LHCN-M2 (cell line): ENCODE measurements at regions not wholly inside any gene's neighbourhood (a gene's known extent, or its start where the extent isn't known, plus 50 kb on each side); places are given as distances from the start of the nearest gene placed in this dataset.

Source experiments
- DNase-seq: peaks from one replicate; pipeline ENCODE4 v3.0.0-alpha.2; 2012; ENCODE audit warnings: low read depth

DNA sequence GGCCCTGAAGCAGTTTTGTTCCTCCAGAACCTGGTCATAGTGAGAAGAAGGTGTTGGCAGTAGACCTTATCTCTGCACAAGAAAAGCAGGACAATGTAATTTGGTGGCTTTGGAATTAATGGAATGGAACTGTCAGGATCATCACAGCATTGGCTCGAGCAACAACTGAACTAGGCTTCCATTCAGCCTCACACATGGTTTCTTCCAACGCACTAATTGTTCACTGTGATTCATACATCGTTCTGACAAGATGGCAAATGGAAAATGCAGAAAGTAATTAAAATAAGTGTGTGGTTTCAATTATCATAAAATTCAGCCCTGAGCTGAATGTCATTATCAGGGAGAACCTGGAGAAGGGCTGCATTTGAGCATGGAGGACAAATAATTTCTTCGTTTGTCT, 80.6 kb downstream of the MFSD1 start:
- DNase-seq, result no peak

DNA sequence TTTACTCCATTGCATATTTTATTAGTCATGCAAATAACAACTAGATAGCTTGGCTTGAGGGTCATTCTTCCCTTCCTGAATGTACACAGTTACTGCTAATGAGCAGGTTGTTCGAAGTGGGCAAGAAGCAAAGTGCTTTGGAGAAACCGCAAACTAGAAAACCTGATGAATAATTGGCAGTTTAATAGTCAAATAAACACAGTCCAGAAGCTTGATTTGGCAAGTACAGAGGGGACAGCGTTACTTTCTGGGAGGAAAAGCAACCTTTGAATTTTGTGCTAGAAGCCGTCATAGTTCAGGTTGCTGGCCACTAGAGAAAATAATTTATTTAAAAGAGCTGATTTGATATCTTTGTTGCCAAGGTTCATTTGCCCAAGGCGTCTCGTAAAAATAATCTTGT, 94.9 kb downstream of the MFSD1 start:
- DNase-seq, result no peak

DNA sequence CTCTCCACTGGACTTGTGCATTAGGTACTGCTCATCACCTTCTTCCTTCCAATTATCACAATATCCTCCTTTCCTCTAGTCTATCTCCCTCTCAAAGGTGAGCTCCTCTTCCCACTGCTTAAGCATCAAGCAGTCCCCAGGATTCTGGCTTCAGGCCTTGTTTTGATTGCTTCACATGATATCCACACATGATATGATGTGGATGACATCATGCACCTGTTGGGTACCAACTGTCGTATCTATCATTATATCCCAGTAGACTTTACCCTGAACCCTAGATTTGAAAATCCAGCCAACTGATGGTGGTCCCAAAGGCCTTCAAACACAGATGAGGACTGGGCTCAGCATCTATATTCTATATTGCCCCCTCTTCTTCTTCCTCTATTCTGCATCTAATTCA, 104.9 kb downstream of the MFSD1 start:
- DNase-seq, result no peak

DNA sequence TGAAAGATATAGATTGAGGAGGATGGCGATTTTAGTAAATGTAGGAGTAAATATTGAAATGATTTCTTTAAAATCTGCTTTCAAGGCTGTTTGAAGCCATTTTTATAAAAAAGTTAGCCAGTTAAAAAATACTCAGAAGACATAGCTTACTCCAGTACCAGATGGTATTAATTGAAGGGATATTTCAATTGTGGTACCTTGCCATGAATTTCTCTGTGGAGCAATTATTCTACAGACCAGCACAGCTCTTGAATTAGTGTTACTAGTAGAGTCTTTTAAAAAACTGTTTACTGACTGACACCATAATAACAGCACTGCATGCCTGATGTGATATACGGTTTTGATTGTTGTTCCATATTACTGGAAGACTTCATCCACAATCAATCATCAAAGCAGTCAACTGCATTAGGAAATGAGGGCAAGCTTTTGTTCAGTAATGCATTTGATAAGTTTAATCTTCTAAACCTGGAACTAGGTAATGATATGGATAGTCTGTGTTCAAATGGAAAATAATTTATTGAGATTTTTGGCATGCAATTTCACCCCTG, 106.4 kb downstream of the MFSD1 start:
- no peak for DNase-seq

DNA sequence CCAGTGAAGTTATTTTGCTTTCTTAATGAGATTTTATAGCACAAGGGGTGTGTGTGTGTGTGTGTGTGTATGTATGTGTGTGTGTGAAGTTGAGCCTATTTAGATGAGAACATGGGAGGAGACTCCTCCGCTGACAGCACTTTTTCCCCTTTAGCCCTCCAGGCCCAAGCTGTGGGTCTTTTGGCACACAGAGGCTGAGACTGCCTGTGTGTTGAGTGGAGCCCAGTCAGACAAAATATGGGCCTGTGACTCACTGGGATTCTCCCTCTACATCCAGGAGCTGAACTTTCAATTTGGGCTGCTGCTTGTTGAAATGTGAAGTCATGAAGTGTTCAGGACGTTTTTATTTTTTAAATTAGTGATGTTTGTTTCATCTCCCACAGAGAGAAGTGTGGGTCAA, 108.0 kb downstream of the MFSD1 start:
- peak; percentile 33 for DNase-seq

DNA sequence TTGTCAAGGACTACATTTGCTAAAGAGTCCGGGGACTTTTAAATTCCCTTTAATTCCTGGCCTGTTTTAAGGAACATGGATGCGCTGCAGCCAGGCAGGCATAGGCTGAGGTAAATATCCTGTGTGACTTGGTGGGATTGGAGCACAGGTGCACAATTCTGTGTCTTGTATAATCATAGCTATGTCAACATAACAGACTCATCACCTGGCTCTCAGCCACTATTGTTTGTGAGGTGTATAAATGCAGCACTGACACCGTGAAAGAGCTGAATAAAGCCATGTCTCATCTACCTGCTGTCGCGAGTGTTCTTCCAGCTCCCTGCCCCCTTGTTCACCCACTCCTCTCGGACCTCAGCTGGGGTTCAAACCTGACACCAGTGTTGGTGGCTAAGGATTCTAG, 109.7 kb downstream of the MFSD1 start:
- no peak for DNase-seq

DNA sequence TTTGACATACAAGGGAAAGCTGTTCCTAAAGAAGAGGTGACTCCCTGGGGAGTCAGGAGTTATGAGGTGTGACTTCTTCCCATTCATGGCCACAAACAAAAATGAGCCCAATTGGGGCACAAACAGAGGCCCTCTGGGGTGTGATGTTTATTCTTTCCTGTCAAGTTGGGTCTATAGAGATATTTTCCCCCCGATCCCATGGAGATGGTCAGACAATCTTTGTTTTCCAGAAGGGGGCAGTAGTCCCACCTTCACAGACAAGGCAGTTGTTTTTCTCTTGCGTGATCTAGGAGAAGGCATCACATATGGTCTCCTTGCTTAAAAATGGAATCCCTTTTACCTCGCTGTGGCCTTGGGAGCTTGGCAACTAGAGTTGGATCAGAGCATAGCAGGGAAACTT, 110.3 kb downstream of the MFSD1 start:
- DNase-seq, result peak; percentile 34

DNA sequence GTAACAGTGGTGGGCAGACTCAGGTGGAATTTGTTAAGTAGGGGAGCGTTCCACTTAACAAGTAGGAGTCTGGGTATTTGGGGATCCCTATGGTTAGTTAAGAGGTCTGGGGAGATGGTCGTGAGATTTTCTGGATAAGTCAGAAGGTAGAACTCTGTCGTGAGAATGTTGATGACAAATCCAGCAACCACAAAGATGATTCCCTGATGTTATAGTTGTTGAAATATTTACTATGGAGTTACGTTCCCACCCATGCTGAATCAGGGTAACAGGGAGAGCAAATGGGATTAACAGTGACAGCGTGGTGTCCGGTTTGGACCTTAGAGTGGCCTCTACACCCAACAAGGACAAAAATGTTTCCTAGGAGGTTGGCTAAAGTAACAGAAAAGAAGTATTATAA, 110.8 kb downstream of the MFSD1 start:
- DNase-seq, result peak; percentile 47

DNA sequence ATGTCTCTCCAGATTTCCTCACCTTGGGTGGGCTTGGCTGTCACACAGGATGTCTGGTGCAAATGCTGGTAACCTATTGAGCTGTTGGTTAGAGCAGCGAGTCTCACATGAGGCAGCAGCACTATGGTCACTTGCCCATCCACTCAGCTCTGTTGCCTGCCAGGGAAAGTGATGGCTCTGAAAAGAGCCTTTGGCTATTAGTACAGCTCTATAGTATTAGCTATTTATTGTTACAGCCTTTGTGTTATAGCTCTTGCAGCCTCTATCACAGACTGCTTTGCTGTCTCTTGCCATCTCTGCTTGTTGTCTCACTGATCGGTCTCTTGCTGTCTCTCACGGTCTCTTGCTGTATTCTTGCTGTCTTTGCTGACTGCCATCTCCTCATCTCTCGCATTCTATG, 114.3 kb downstream of the MFSD1 start:
- no peak for DNase-seq

DNA sequence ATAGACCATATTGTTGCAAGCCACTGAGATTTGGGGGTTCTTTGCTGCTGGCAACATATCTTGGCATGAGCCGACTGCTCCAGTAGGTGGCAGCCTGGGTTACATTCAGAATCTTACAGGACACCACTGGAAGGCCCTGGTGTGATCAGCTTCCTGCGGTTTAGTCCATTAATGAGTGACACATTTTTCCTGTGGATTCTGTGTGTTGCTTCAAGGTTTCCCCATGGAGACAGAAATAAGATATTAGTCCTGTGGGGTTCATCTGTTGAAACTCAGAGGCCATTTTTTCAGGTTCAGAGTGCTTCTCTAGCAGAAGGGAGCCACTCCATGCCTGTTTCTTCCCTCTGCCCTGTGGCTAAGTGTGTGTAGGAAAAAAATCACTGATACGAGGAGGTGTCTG, 116.2 kb downstream of the MFSD1 start:
- DNase-seq, result peak; percentile 95

DNA sequence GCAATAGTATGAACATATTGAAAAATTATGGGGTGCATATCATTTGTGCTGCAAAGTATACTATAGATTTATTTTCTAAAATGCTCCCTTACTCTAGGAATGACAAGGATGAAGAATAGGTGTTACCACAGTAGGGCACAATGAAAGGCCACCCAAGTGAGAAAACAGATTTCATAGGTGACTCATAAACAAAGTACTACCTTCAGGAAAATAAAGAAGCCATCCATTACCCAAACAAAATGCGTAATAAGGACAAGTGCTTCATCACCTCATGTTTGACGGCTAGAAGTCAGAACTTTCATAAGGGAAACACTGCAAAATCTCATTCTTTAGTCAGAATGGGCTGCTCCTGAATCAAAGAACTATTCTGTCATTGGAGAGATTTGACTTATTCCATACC, 116.6 kb downstream of the MFSD1 start:
- DNase-seq, result no peak

DNA sequence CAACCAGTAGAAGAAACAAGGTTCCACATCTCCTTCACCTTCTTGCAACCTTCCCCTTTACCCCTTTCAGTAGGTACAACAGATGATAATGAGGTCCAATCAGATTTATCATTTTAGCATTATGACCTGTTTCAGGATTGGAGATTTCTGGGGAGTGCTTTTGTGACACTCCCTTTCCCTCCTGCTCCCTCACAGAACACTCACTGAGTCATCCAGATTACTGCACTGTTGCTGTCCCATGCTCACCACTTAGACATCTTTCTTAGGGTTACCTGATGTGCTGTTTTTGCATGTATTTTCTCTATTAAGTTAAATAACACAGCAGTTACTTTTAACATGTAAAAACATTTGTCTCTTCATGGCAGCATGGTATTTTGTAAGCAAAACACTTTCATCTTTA, 118.5 kb downstream of the MFSD1 start:
- peak; percentile 58 for DNase-seq

DNA sequence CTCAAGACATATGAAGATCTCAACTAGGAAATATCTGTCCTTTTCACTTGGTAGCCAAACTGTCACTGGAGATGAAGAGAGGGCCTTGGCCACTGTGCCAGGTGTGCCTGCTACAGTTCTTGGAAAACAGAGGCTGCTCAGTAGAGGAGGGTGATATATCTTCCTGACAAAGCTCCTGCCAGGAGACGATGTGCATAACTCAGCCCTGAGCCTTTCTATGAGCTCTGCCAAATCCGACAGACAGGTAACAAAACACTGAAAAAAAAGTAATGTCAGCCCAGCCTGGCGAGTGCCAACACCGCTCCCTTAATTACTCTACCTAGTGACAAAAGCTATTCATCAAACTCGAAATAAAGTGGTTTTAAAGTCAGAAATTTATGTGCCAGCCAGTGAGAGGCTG, 123.2 kb downstream of the MFSD1 start:
- DNase-seq, result no peak

DNA sequence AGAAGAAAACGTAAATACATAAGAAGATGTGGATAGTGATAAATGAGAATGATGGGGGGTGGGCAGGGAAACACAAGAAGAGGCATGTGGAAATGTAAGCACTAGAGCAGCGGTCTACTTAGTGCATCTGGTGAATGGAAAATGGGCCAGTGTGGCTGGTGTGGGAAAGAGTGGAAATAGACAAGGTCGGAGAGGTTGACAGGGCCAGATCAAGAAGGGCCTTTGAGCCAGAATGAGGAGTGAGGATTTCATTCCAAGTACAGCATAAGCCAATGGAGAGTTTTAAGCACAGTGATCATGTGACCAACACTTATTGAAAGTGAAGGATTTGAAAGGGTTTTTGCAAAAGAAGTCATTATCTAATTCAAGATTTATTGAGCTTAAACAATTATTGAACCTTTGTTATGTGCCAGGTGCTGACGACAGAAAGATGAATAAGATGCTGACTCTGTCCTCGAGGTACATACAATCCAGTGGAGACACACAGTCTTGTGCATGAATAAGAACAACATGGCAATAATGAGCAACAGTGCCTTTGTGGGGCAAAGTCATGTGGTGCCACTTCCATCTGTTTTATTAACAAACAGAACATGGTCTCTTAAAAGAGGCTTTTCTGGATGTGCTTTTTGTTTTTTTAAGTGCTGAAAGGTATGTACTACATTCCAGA, 124.1 kb downstream of the MFSD1 start:
- DNase-seq, result no peak

DNA sequence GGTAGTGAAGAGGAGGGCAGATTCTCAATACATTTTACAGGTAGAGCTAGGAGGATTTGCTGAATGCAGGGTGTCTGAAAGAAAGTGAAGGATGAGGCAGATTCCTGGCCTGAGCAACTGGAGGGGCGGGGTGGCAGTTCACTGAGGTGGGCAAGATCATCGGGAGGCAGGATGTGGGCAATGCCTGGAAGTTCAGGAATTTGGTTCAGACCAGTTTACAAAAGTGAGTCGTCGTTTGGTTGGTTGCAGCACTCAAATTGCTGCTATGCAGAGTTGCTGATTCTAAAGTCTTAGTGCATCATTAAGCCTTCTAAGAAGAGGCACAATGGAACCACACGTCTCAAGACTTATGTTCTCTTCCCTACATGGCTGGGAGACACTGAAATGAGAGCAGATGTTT, 134.0 kb downstream of the MFSD1 start:
- peak; percentile 72 for DNase-seq

DNA sequence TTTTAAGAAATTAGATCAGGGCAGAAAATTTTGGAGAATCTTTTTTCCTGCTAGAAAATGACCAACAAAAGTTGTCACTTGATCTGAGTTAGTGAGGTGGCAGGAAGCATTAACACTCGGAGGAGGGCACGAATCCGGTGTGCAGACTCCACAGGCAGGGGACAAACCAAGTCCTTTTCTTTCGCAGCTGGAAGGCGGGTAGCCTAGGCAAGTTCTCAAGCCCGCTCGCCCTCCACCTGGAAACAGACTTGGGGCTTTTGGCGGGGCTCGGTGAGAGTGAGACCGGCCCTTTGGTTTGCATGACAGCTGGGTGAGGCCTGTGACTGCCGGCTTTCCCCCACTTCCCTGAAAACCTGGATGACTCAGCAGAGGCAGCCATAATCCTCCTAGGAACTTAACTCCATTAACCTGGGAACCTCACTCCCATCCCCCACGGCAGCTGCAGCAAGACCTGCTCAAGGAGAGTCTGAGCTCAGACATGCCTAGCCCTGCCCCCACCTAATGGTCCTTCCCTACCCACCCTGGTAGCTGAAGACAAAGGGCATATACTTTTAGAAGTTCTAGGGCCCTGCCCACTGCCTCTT, 134.8 kb downstream of the MFSD1 start:
- no peak for DNase-seq

DNA sequence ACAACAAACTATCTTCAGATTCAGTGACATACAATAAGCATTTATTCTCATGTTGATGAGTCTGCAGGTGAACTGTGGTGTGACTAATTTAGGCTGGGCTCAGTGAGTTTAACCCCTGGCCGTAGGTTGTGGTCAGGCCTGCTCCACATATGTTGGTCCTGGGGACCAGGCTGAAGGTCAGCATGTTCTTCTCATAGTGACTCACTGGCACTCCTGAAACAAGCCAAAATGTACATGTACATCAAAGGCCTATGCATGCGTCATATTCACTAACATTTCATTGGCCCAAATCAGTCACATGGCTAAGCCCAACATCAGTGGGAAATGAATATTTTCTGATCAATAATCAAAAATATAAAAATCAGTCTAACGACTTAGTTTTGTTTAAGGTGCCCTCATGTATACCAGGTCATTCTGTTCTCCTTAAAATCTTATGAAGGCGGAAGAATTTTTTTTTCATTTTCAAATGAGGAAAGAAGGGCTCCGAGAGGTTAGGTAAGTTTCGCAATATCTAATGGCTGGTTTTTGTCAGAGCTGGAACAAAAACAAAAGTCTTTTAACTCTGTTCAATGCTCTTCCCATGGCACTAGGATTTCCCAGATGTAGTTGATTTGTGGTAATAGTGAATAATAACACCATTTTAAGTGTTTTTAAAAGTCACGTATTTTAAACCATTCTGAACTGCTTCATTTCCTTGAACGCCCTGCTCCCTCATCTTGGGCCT, 148.5 kb downstream of the MFSD1 start:
- DNase-seq, result peak; percentile 39

DNA sequence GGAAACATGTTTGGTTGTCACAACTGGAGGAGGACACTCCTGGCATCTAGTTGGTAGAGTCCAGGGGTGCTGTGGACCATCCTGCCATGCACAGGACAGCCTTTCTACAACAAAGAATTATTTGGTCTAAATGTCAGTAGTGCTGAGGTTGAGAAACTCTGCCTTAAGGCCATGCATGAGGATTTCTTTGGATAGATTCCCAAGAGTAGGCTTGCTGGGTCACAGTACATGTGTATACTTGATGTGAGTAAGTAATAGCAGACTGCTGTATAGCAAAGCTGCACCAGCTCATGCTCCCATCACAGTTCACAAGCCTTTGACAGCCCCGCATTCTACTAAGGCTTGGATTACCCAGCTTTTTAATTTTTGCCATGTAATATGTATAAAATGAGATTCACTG, 151.3 kb downstream of the MFSD1 start:
- no peak for DNase-seq

DNA sequence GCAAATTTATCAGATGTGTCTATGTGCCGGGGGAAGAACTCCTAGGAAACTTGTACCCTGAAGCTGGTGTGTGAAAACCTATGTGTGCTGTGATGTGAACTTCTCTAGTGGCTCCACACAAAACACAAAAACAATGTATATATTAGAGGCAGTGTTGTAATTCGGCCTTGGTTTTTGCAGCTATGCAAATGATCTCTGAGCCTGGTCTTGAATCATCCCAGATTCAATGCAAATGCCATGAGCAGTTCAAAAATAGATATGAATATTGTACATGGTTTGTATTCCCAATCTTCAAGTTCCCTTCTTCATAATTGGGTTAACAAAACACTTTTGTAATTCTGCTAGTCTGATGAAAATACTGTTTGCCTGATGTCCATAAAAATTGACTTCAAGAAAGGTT, 152.6 kb downstream of the MFSD1 start:
- no peak for DNase-seq

DNA sequence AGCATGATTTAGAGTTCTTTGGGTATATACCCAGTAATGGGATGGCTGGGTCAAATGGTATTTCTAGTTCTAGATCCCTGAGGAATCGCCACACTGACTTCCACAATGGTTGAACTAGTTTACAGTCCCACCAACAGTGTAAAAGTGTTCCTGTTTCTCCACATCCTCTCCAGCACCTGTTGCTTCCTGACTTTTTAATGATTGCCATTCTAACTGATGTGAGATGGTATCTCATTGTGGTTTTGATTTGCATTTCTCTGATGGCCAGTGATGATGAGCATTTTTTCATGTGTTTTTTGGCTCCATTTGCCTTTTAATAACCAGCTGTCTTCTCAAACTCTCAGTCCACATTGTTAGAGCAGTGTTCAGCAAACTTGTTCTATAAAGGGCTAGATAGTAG, 155.9 kb downstream of the MFSD1 start:
- peak; percentile 46 for DNase-seq

DNA sequence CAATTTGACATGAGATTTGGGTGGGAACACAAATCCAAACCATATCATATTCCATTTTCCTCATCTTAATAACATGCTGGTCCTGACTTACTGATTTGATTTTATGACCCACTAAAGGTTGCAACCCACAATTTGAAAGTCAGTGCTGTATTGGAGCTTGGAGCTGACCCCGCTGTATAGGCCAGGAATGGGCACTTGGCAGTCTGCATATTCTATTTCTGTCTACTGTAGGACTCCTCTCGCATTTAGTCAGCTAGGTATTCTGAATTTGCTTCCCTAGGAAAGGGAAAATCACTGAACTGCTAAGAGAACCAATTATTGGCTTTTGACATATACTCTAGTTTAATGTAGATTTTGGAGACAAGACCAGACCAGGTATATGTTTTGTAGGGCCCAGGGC, 157.0 kb downstream of the MFSD1 start:
- DNase-seq, result no peak

DNA sequence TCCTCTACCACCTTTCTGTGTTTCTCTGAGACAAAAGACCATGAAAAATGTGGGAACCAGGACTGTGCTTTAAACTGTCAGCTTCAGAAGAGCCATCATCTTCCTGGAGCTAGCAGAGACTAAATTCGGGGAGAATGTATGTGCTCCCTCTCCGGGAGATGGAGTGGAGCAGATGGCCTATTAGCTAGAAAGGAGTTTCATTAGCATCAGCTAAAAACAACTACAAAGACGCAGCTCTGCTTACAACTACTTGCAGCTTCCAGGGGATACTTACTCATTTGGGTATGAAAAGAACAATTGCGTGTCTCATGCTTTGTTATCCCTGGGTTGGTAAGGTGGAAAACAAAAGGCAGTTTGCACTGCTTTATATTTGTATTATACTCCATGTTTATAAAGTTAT, 159.6 kb downstream of the MFSD1 start:
- no peak for DNase-seq

DNA sequence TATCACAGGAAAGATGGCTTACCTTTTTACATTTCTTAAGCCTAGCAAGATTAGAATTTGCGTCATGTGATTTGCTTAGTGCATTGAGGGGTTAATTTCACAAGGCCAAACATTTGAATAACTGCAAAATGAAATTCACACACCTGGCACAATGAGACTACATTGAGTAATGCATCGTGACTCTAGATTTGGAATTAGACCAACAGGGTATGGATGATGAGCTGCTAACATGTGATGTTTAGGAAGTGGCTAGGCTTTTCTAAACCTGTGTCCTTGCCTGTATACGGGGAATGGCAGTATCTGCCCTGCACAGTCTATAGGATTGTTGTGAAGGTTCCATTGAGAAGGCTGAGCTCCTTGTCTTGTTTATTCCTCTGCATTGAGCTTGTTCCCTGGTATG, 160.1 kb downstream of the MFSD1 start:
- peak; percentile 19 for DNase-seq
